GM23248 (cell line): ENCODE measurements at regions not wholly inside any gene's neighbourhood (a gene's known extent, or its start where the extent isn't known, plus 50 kb on each side); places are given as distances from the start of the nearest gene placed in this dataset.

Experiments
- EZH2 ChIP-seq: fragments of 200-600 bp; sonication (generic); IDR thresholded peaks from 2 replicates; pipeline ENCODE4 v1.6.1; 2018; ENCODE audit warnings: antibody characterized with exemption, mild to moderate bottlenecking; ENCODE audit not compliant: insufficient read depth, poor library complexity, severe bottlenecking
- EZH2phosphoT487 ChIP-seq: fragments of 200-600 bp; sonication (generic); IDR thresholded peaks from 2 replicates; pipeline ENCODE4 v1.6.1; 2018; ENCODE audit warnings: antibody characterized with exemption, moderate library complexity, mild to moderate bottlenecking, low read depth; ENCODE audit not compliant: insufficient read depth

DNA sequence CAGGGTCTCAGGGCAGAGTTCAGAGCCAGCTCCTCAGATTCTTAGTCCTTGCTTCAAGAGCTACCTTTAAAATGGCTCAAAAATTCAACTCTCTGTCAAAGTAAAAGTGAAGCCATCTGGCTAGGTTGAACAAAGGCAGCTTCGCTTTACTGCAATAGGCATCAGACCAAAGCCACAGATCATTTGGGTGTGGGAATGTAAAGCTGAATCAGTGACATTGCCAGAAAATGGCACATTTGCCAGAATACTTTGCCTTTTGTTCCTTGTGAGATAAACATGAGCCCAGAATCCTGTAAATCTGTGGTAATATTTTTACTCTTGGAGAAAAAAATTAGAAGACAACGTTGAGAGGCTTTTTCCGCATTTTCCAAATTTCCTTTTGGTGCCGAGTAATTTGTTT, 210.5 kb downstream of the PALM2AKAP2 start:
- TF ChIP-seq EZH2: no peak
- TF ChIP-seq EZH2phosphoT487: no peak
